ENCODE measurements at regions not wholly inside any gene's neighbourhood (a gene's known extent, or its start where the extent isn't known, plus 50 kb on each side); places are given as distances from the start of the nearest gene placed in this dataset.

- no peak for DNase-seq
These were observed 352.6 kb downstream of the SEC14L1 start for GRCh38 chr17:77493238-77493820.

DNA sequence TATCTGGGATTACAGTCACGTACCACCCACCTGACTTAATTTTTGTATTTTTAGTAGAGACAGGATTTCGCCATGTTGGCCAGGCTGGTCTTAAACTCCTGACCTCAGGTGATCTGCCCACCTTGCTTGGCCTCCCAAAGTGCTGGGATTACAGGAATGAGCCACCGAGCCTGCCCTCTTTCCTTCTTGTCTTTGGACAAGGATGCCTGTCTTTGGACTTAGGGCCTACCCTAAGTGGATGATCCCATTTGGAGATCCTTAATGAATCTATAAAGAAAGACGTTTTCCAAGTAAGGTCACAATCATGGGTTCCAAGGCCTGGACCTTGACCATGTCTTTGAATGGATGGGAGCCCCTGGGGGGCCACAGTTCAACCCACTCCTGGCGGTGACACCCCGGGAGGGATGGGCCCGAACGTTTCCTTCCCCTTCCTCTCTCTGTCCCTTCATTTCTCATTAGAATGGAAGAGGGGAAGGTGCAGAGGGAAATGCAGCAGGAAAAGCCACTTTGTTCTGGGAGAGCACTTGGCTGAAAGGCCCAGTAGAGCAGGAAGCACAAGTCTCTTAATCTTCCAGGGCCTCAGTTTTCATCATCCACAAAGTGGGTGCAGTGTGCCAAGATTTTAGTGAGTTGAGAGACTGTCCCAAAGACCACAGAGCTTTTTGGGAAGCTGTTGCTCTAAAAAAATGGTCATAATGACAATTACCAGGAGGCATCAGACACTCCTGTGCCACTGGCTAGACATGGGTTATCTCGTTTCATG lies 353.3 kb downstream of the SEC14L1 start:
- DNase-seq = no peak

DNA sequence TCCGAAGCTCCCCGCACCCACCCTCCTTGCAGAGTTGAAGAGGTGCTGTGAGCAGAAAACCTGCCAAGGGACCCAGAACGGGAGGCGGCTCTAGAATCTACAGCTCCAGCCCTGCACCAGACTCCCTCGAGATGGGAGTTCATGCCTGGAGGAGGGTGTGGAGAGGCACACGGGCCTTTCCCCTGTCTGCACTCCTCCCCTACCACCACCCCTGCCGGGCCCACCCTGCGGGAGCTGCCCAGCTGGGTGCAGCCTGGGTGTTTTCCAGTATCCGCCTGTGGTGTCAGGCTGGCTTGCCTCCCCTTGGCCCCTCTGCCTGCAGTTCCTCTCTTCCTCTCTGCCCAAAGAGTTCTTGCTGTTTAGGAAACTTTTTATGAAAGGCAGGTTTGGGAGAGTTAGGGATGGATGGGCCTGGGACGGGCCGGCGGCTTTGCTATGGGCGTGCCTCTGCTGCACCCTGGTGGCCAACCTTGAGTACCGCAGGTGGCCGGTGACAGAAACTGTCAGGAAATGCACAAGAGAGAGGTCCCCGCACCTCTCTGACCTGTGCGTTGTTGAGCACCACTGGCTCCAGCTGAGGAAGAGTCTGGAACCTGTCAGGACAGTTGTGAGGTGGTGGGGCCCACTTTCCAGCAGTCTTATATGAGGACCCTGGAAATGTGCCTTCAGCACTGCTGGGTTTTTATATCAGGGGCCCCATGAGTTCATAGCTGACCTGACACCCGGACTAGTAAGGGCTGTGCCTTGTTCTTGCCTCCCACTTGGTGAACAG lies 354.1 kb downstream of the SEC14L1 start:
- no peak for DNase-seq

DNA sequence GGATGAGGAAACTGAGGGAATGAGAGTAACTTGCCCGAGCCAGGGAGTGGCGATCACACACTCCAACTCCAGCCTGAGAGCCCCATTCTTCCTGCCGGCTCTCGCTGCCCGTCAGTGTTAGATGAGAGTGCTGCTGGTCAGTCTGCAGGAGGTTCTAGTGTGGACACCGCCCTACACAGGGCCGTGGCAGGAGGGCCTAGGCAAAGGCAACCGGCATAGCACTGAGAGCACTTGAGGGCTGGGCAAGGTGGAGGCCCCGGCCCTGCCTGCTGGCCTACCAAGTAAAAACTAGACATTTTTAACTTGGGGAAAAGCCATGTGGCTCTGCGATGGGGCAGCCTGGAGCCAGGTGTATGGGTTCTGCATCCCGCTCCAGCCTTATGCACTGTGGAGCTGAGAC lies 354.8 kb downstream of the SEC14L1 start:
- no peak for DNase-seq

GRCh38 chr17:77496401-77496801 lies 355.6 kb downstream of the SEC14L1 start:
- no peak for DNase-seq

- no peak for DNase-seq
These were observed 356.2 kb downstream of the SEC14L1 start for GRCh38 chr17:77496831-77497577.

DNA sequence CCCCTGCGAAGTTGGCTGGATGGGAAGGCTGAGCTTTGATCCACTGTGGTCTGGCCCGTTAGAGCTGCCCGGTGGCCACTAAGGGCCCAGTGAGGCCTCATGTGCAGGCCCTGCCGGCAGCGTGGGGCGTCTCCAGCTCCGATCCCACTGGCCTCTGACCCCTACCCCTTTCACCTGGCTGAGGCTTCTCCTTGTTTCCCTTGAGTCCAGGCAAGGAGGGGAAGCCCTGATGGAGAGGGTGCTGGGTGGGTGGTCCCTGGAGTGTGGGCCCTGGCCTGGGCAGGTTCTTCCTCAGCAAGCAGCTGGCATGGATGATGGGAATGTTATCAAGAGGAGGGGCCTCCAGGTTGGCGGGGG lies 356.8 kb downstream of the SEC14L1 start:
- DNase-seq = no peak

- no peak for DNase-seq
These were observed 357.4 kb downstream of the SEC14L1 start for GRCh38 chr17:77498091-77498741.

DNA sequence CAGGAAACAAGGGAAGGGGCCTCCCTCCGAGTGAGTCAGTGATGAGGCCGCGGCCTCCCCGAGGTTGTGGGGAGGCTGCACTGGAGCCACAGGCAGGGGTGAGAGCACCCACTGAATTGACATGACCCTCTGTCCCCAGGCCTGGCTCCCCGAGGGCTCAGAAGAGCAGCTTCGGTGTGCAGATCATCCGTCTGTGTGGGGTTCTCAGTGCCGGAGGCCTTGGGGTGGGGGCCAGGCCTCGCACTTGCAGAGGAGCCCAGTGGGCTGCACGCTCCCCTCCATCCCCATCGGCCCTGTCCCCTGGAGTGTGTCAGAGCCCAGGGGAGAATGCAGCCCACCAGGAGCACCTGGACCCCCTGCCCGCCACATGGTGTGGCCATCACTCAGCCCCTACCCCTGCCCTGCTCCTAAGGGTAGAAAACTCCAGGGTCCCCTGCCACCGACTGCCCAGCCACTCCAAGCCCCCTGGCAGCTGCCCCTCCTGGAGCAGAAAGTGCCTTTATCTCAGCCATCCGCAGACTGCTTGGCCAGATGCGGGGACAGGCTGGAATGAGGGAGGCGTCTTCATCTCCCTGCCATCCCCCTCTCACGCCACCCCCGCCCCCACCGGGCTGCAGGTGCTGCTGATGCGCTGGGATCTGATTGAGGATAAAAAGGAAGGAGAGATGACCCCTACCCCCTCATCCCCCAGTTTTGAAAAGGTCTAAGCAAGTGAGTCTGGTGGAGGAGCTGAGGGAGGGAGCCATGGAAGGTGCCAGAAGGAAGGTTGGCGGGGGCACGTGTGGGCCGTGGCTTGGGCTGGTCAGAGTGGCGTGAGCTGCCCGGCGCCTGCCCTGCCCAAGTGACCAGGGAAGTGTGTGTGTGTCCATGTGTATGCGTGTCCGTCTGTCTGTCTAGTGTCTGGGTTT lies 358.3 kb downstream of the SEC14L1 start:
- no peak for DNase-seq

DNA sequence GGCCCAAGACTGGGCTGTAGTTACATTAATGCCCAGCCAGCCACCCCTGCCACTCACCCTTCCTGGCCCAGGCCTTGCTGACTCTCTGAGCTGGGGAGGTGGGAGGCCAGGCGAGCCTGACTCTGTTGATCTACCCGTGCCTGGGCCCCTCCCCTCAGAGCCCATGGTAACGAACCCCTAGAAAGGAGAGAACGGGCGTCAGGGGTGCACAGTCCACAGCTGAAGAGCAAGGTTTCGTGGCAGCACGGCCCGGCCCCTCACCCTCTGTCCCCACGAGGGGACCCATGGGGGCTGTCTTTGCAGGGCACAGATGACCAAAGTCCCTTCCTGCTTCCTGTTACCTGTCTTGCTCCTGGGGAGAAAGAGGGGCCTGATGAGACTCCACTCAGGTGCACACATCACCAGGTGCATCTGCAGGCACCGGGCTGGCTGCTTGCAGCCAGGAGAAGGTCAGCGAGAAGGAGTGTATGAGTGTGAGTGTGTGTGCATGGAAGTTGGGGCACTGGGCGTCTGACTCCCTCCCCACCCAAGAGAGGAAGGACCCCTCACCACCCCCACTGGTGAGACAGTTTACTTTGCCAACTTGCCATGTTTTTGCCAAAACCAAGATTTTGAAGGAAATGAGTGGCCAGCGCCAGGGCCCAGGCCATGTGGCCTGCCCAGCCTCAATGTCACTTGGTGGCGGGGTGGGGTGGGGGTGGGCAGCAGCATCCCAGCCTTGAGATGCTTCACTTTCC lies 359.1 kb downstream of the SEC14L1 start:
- DNase-seq = no peak

DNA sequence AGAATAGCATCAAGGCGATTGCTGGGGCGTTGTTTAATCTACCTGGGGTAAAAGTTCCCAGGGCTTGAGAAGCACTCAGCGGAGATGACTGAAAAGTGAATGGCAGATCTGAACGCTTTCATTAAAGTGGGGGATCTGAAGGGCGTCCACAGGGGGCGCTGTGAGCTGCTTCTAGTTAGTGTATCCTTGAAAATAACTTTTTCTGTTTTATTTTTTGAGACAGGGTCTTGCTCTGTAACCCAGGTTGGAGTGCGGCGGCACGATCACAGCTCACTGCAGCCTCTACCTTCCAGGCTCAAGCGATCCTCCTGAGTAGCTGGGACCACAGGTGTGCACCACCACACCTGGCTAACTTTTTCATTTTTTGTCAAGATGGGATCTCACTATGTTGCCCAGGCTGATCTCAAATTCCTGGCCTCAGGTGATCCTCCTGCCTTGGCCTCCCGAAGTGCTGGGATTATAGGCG lies 360.4 kb downstream of the SEC14L1 start:
- DNase-seq = no peak

- DNase-seq = no peak
These were observed 361.2 kb downstream of the SEC14L1 start for GRCh38 chr17:77501751-77502625.

DNA sequence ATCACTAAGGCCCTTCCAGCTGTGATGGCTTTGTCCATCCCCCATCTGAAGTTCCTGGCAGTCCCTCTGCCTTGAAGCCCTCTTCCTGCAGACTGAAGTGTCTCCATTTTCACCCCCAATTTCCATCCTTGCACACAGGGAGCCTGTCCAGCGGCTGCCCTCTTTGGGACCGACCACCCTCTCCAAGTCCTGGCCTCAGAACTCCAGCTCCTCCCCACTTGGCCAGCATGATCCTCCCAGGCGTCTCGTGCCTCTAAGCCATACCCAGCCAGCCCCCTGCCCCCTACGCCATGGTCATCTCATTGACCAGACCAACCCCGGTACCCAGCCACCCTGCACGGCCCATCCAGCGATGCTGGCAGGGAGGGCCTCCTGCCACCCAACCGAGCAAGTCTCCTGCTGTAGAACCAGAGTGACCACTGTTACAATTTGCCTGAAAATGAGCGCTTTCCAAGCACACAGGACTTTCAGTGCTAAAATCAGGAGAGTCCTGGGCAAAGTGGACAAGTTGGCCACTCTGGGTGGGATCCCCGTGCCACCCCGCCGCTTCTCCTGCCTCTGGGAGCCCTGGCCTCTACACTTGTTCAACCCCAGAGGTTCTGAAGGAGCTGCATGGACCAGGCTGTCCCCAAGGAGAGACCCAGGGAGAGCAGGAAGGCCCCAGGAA lies 362.0 kb downstream of the SEC14L1 start:
- no peak for DNase-seq

DNA sequence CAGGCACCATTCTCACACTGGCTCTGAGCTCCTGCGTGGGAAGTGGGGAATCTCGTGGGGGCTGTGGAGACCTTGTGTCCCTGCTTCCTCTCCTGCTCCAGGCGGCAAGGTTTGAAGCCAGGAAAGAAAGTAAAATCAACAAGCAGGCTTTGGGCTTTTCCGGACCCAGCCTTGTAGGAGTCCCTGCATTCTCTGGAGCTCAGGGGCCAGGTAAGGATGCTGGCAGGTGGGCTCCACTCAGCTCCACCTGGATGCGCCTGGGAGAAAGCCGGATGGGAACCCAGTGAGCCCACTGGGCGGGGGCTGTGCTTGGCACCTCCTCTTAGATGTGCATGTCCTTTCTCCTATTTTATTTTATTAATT lies 362.5 kb downstream of the SEC14L1 start:
- DNase-seq = no peak

DNA sequence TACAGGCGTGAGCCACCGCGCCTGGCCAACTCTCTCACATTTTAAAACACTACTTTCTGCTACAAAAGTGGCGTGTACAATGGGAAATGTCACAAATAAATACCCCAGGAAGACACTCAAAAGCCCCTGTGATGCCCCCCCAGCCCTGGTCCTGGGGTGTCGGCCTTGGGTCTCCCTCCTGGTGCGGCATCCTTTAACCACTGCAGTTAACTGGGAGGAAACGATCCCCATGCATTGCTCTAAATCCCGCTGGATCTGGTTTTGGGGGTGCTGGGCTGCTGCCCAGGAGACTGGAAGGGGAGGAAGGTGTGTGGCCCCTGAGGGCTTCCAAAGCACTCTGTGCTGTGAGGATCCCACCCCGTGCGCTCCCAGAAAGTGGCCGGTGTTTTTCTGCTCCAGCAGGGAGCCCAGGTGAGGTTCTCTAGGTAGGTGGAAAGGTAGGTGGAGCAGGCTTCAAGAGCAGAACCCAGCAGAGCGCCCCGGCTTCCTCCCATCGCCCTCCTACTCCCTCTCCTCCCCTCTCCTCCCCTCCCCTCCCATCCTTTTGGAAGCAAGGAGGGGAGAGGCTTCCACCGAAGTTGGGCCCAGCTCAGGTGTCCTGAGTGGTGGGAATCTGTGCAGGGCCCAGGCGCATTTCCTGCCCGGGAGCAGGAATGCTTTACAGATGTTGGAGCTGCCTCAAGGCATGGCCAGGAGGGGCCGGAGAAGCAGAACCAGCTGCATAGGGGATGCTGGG lies 363.3 kb downstream of the SEC14L1 start:
- no peak for DNase-seq

DNA sequence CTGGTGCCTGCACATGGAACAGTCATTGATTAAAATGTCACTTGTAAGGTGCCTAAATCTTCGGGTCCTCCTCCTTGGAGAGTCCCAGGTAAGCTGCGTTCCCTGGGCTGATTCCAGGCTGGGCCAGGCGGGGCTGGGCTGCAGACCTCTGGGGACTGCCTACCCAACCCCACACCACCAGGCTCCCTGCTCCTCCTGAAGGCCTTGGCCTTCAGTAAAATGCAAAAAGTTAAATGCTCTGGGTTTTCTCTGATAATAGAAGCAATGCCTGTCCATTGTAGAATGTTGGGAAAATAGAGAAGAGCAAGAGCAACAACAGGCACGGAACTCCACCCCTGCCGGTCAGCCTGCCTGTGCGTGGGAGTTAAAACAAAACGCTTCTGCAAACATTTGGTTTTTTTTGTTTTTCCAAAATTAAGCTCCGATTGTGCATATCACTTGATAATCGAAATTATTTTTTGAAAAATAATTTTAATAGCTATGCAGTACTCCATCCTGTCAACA lies 363.9 kb downstream of the SEC14L1 start:
- DNase-seq = no peak

- DNase-seq = no peak
These were observed 364.4 kb downstream of the SEC14L1 start for GRCh38 chr17:77505181-77505639.

DNA sequence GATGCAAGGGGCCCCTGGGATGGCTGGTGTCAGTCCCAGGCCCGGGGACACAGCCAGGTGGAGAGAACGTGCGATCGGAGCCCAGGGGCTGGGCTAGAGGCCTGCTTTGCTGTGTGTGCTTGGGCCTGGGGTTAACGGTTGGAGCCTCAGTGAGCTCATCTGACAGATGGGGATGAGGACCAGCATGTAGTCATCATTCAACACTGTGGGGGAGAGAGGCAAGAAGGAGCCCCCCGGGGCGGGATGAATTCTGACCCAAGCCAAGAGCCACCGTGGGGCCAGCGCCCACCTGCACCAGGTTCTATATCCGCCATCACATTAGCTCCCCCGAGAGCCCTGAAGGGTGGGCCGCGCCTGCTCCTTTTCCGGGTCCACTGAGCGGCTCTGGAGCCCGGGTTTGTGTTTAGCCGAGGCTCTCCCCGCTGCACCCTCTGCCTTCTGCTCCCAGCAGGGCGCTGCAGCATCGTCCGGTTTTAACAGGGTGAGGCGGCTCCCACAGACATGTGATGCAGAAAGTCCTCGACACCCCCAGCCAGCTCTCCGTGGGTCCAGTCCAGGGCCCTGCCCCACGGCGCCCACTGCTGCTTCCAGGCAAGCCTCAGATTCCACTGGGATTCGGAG lies 365.7 kb downstream of the SEC14L1 start:
- DNase-seq = no peak

Data from NCI-H226 (cell line).